Prostate gland (tissue), 2 donors: ENCODE measurements at regions not wholly inside any gene's neighbourhood (a gene's known extent, or its start where the extent isn't known, plus 50 kb on each side); places are given as distances from the start of the nearest gene placed in this dataset.

Experiments
- DNase-seq: peaks from one replicate; pipeline ENCODE4 v3.0.0-alpha.2; 2019; ENCODE audit warnings: low spot score
- H3K27ac ChIP-seq, 2 donors: fragments of 200-600 bp; sonication (generic); 2 replicates each; pipeline ENCODE4 v1.5.1; 2017 to 2019
- H3K27me3 ChIP-seq: fragments of 200-600 bp; sonication (generic); replicated peaks from 2 replicates; pipeline ENCODE4 v1.5.1; 2019; ENCODE audit not compliant: insufficient read depth
- H3K36me3 ChIP-seq, 2 donors: fragments of 200-600 bp; sonication (generic); 1 replicate in 1 of 2; 2 replicates in 1 of 2; pipeline versions ENCODE4 v1.5.1 to v1.8.1; 2017 to 2019
- H3K4me1 ChIP-seq: fragments of 200-600 bp; sonication (generic); replicated peaks from 2 replicates; pipeline ENCODE4 v1.5.1; 2019
- H3K4me3 ChIP-seq, 2 donors: fragments of 200-600 bp; sonication (generic); 2 replicates each; pipeline ENCODE4 v1.5.1; 2017 to 2019
- H3K9me3 ChIP-seq: fragments of 200-600 bp; sonication (generic); 2 replicates; pipeline ENCODE4 v1.5.1; 2017
- CTCF ChIP-seq, 4 experiments: fragments of 200-600 bp in 2 of 4; fragments of 450-650 bp in 2 of 4; sonication (generic) in 2 of 4; IDR thresholded peaks; 1 replicate in 3 of 4; 2 replicates in 1 of 4; pipeline ENCODE4 v1.5.1; 2016 to 2019; ENCODE audit warnings: antibody characterized with exemption in 4 of 4, mild to moderate bottlenecking in 2 of 4, moderate library complexity in 2 of 4
- POLR2A ChIP-seq: fragments of 450-650 bp; IDR thresholded peaks from one replicate; pipeline ENCODE4 v1.6.1; 2016; ENCODE audit warnings: antibody characterized with exemption, mild to moderate bottlenecking
- POLR2AphosphoS5 ChIP-seq: sonication (generic); formaldehyde crosslinking; IDR thresholded peaks from one replicate; pipeline ENCODE4 v1.6.1; 2017; ENCODE audit warnings: antibody characterized with exemption
- WGBS: methylation state at CpG from one replicate; pipeline ENCODE4 v1.1.5; 2018; 5-methylcytosine and 5-hydroxymethylcytosine counted together
- intact Hi-C: fragments of 100-400 bp; cut with DNase I; formaldehyde crosslinking; loops from one replicate; pipeline ENCODE4 v1.14.2; 2022

- Histone ChIP-seq H3K9me3 (no peaks in the 10 kb centered on the region), H3K4me1 (no peaks in the 10 kb centered on the region), H3K4me3 (no peak overlapping the region), H3K27ac (no peak overlapping the region), H3K36me3 (no peaks in the 10 kb centered on the region), H3K27me3 (no peaks in the 10 kb centered on the region)
- intact Hi-C loops: no loop called here
- WGBS: 38% methylated on average over 6 of the region's 6 CpGs
- TF ChIP-seq POLR2AphosphoS5 (no peak), CTCF (IDR thresholded peaks at IDR 0.05) (no peak), POLR2A (no peak)
- no peak for DNase-seq
Measured at GRCh38 chr5:163773226-163773625, 267.8 kb downstream of the MAT2B start.

- Histone ChIP-seq H3K9me3 (no peaks in the 10 kb centered on the region), H3K27ac (no peak overlapping the region), H3K4me1 (no peaks in the 10 kb centered on the region), H3K27me3 (no peaks in the 10 kb centered on the region), H3K4me3 (no peak overlapping the region), H3K36me3 (no peaks in the 10 kb centered on the region)
- WGBS: 50% methylated on average over 3 of the region's 3 CpGs
- no peak for DNase-seq
- intact Hi-C loops: no loop called here
- TF ChIP-seq POLR2AphosphoS5: no peak
- no peak for TF ChIP-seq POLR2A
- TF ChIP-seq CTCF (IDR thresholded peaks at IDR 0.05): no peak
Measured at GRCh38 chr5:163789870-163790269, 284.5 kb downstream of the MAT2B start.

GRCh38 chr5:163790497-163790896, 285.1 kb downstream of the MAT2B start:
- no peak for DNase-seq
- no peaks in the 10 kb centered on the region for H3K36me3 ChIP-seq
- intact Hi-C loops: no loop called here
- no peak overlapping the region for H3K27ac ChIP-seq
- H3K4me1 ChIP-seq: no peaks in the 10 kb centered on the region
- WGBS: 36% methylated on average over 2 of the region's 2 CpGs
- TF ChIP-seq POLR2A (no peak), CTCF (IDR thresholded peaks at IDR 0.05) (no peak), POLR2AphosphoS5 (no peak)
- no peaks in the 10 kb centered on the region for H3K9me3 ChIP-seq
- H3K27me3 ChIP-seq: no peaks in the 10 kb centered on the region
- no peak overlapping the region for H3K4me3 ChIP-seq

- 89% methylated on average over 2 of the region's 2 CpGs for WGBS
- intact Hi-C loops: no loop called here
- Histone ChIP-seq H3K36me3 (no peaks in the 10 kb centered on the region), H3K4me1 (no peaks in the 10 kb centered on the region), H3K4me3 (no peak overlapping the region), H3K27me3 (no peaks in the 10 kb centered on the region), H3K9me3 (no peaks in the 10 kb centered on the region), H3K27ac (no peak overlapping the region)
- no peak for TF ChIP-seq POLR2A
- no peak for DNase-seq
Measured at GRCh38 chr5:163794993-163795392, 289.6 kb downstream of the MAT2B start.

GRCh38 chr5:163807781-163808180, 302.4 kb downstream of the MAT2B start:
- DNase-seq: no peak
- Histone ChIP-seq H3K4me1 (no peaks in the 10 kb centered on the region), H3K27me3 (no peaks in the 10 kb centered on the region), H3K4me3 (no peak overlapping the region), H3K27ac (no peak overlapping the region), H3K36me3 (no peaks in the 10 kb centered on the region), H3K9me3 (no peaks in the 10 kb centered on the region)
- TF ChIP-seq CTCF (IDR thresholded peaks at IDR 0.05) (no peak), POLR2A (no peak), POLR2AphosphoS5 (no peak)
- WGBS: 70% methylated on average over 2 of the region's 2 CpGs
- intact Hi-C loops: no loop called here
